ENCODE measurements at regions not wholly inside any gene's neighbourhood (a gene's known extent, or its start where the extent isn't known, plus 50 kb on each side); places are given as distances from the start of the nearest gene placed in this dataset.

- WGBS: 71% methylated on average over 10 of the region's 10 CpGs
- H3K36me3 ChIP-seq: no peaks in the 10 kb centered on the region
- no peak for TF ChIP-seq POLR2AphosphoS5 (IDR thresholded peaks at IDR 0.05)
- DNase-seq (ENCODE audit: extremely low spot score): peak; percentile 77
- no peaks in the 10 kb centered on the region for H3K4me1 ChIP-seq
- peaks cover 0 to 23% (median 0%) of the 10 kb centered on the region in 4 donors for H3K27me3 ChIP-seq
- H3K4me3 ChIP-seq: no peak overlapping the region
- no peak overlapping the region for H3K27ac ChIP-seq (replicated peaks in 1 of 4)
- intact Hi-C loops (cut with DNase I): no loop called here
- H3K9me3 ChIP-seq: no peaks in the 10 kb centered on the region
Observed at GRCh38 chr5:17403695-17404490, 94.1 kb upstream of the TAF11L2 start.

- Histone ChIP-seq H3K27me3 (peaks cover 0 to 14% (median 0%) of the 10 kb centered on the region in 4 donors), H3K4me3 (no peak overlapping the region), H3K4me1 (no peaks in the 10 kb centered on the region), H3K27ac (replicated peaks in 1 of 4) (no peak overlapping the region), H3K36me3 (no peaks in the 10 kb centered on the region), H3K9me3 (no peaks in the 10 kb centered on the region)
- intact Hi-C loops (cut with DNase I): no loop called here
- 80% methylated on average over 2 of the region's 2 CpGs for WGBS
- TF ChIP-seq POLR2A (IDR thresholded peaks at IDR 0.05; ENCODE audit: low read depth) (no peak), EP300 (IDR thresholded peaks at IDR 0.05) (no peak), CTCF (IDR thresholded peaks at IDR 0.05) (no peak), POLR2AphosphoS5 (IDR thresholded peaks at IDR 0.05) (no peak)
- peak; percentile 10 for DNase-seq (ENCODE audit: extremely low spot score)
Observed at GRCh38 chr5:17405976-17406375, 92.1 kb upstream of the TAF11L2 start.

GRCh38 chr5:17406423-17406838, 91.6 kb upstream of the TAF11L2 start:
- intact Hi-C loops (cut with DNase I): no loop called here
- Histone ChIP-seq H3K27me3 (peaks cover 0 to 14% (median 0%) of the 10 kb centered on the region in 4 donors), H3K4me3 (no peak overlapping the region), H3K36me3 (no peaks in the 10 kb centered on the region), H3K27ac (replicated peaks in 1 of 4) (no peak overlapping the region), H3K4me1 (no peaks in the 10 kb centered on the region), H3K9me3 (no peaks in the 10 kb centered on the region)
- WGBS: 77% methylated on average over 2 of the region's 2 CpGs
- TF ChIP-seq EP300 (IDR thresholded peaks at IDR 0.05) (no peak), POLR2AphosphoS5 (IDR thresholded peaks at IDR 0.05) (no peak), POLR2A (IDR thresholded peaks at IDR 0.05; ENCODE audit: low read depth) (no peak), CTCF (IDR thresholded peaks at IDR 0.05) (no peak)
- DNase-seq (ENCODE audit: extremely low spot score): peak; percentile 8

GRCh38 chr5:17411436-17412402, 86.3 kb upstream of the TAF11L2 start:
- H3K4me3 ChIP-seq: no peak overlapping the region
- H3K27me3 ChIP-seq: no peaks in the 10 kb centered on the region
- no peak for DNase-seq (ENCODE audit: extremely low spot score)
- no peaks in the 10 kb centered on the region for H3K9me3 ChIP-seq
- H3K36me3 ChIP-seq: no peaks in the 10 kb centered on the region
- 72% methylated on average over 11 of the region's 11 CpGs for WGBS
- no peak overlapping the region for H3K27ac ChIP-seq (replicated peaks in 1 of 4)
- intact Hi-C loops (cut with DNase I): no loop called here
- TF ChIP-seq POLR2AphosphoS5 (IDR thresholded peaks at IDR 0.05): no peak
- TF ChIP-seq CTCF (IDR thresholded peaks at IDR 0.05): no peak
- TF ChIP-seq EP300 (IDR thresholded peaks at IDR 0.05): no peak
- TF ChIP-seq POLR2A (IDR thresholded peaks at IDR 0.05; ENCODE audit: low read depth): no peak
- H3K4me1 ChIP-seq: no peaks in the 10 kb centered on the region
